Large intestine (tissue), 3 donors: ENCODE measurements at regions not wholly inside any gene's neighbourhood (a gene's known extent, or its start where the extent isn't known, plus 50 kb on each side); places are given as distances from the start of the nearest gene placed in this dataset.

Source experiments
- DNase-seq, 2 donors: peaks; one replicate each; pipeline versions ENCODE4 v3.0.0 to v3.0.0-alpha.2; 2013
- H3K27ac ChIP-seq: one replicate; pipeline ENCODE4 v1.5.1; 2013; ENCODE audit warnings: low read length
- H3K27me3 ChIP-seq: 2 replicates; pipeline ENCODE4 v1.6.1; 2013; ENCODE audit warnings: low read length; ENCODE audit not compliant: control insufficient read depth, insufficient read depth
- H3K36me3 ChIP-seq: 2 replicates; pipeline ENCODE4 v1.6.1; 2013; ENCODE audit warnings: low read length; ENCODE audit not compliant: control insufficient read depth, insufficient read depth
- H3K4me1 ChIP-seq: one replicate; pipeline ENCODE4 v1.6.1; 2013; ENCODE audit warnings: low read length; ENCODE audit not compliant: control insufficient read depth, insufficient read depth
- H3K4me3 ChIP-seq: one replicate; pipeline ENCODE4 v1.5.1; 2013; ENCODE audit warnings: low read length
- H3K9me3 ChIP-seq: one replicate; pipeline ENCODE4 v1.6.1; 2013; ENCODE audit warnings: mild to moderate bottlenecking, low read depth, low read length, moderate library complexity; ENCODE audit not compliant: control insufficient read depth
- WGBS: methylation state at CpG from one replicate; pipeline ENCODE4 v1.1.5; 2013; ENCODE audit warnings: low lambda C conversion rate; ENCODE audit not compliant: insufficient coverage; 5-methylcytosine and 5-hydroxymethylcytosine counted together

- no peaks in the 10 kb centered on the region for H3K36me3 ChIP-seq
- WGBS, result 50% methylated on average over 1 of the region's 3 CpGs
- H3K9me3 ChIP-seq, result no peaks in the 10 kb centered on the region
- H3K27me3 ChIP-seq, result no peaks in the 10 kb centered on the region
- H3K4me1 ChIP-seq, result no peaks in the 10 kb centered on the region
- no peak for DNase-seq
- no peak overlapping the region for H3K4me3 ChIP-seq
- H3K27ac ChIP-seq, result no peak overlapping the region
Observed at GRCh38 chr1:56284928-56285327, 294.4 kb downstream of the PLPP3 start.

- Histone ChIP-seq H3K27me3 (no peaks in the 10 kb centered on the region), H3K36me3 (no peaks in the 10 kb centered on the region), H3K4me3 (no peak overlapping the region), H3K9me3 (no peaks in the 10 kb centered on the region), H3K4me1 (no peaks in the 10 kb centered on the region), H3K27ac (no peak overlapping the region)
- DNase-seq, result no peak
- WGBS, result 73% methylated on average over 2 of the region's 3 CpGs
Observed at GRCh38 chr1:56278061-56278460, 301.3 kb downstream of the PLPP3 start.

- Histone ChIP-seq H3K27ac (no peak overlapping the region), H3K4me3 (no peak overlapping the region), H3K9me3 (no peaks in the 10 kb centered on the region), H3K4me1 (no peaks in the 10 kb centered on the region), H3K27me3 (no peaks in the 10 kb centered on the region), H3K36me3 (no peaks in the 10 kb centered on the region)
- WGBS, result 92% methylated on average over 1 of the region's 7 CpGs
- no peak for DNase-seq
Observed at GRCh38 chr1:56268519-56269140, 310.7 kb downstream of the PLPP3 start.

GRCh38 chr1:56267611-56268010 lies 311.8 kb downstream of the PLPP3 start:
- Histone ChIP-seq H3K27ac (no peak overlapping the region), H3K4me3 (no peak overlapping the region), H3K27me3 (no peaks in the 10 kb centered on the region), H3K36me3 (no peaks in the 10 kb centered on the region), H3K4me1 (no peaks in the 10 kb centered on the region), H3K9me3 (no peaks in the 10 kb centered on the region)
- WGBS, result 100% methylated on average over 2 of the region's 2 CpGs
- DNase-seq, result no peak

GRCh38 chr1:56266359-56266758 lies 313.0 kb downstream of the PLPP3 start:
- no peak for DNase-seq
- no peaks in the 10 kb centered on the region for H3K9me3 ChIP-seq
- no peaks in the 10 kb centered on the region for H3K27me3 ChIP-seq
- H3K4me1 ChIP-seq, result no peaks in the 10 kb centered on the region
- no peaks in the 10 kb centered on the region for H3K36me3 ChIP-seq
- 100% methylated on average over 3 of the region's 3 CpGs for WGBS
- H3K27ac ChIP-seq, result no peak overlapping the region
- no peak overlapping the region for H3K4me3 ChIP-seq

- Histone ChIP-seq H3K27ac (no peak overlapping the region), H3K36me3 (no peaks in the 10 kb centered on the region), H3K4me3 (no peak overlapping the region), H3K27me3 (no peaks in the 10 kb centered on the region), H3K4me1 (no peaks in the 10 kb centered on the region), H3K9me3 (no peaks in the 10 kb centered on the region)
- DNase-seq, result no peak
Observed at GRCh38 chr1:56265216-56265615, 314.1 kb downstream of the PLPP3 start.

GRCh38 chr1:56263908-56264307 lies 315.5 kb downstream of the PLPP3 start:
- WGBS, result no CpG with 5 or more reads among the region's 3 CpGs
- Histone ChIP-seq H3K27me3 (no peaks in the 10 kb centered on the region), H3K4me3 (no peak overlapping the region), H3K36me3 (no peaks in the 10 kb centered on the region), H3K27ac (no peak overlapping the region), H3K9me3 (no peaks in the 10 kb centered on the region), H3K4me1 (no peaks in the 10 kb centered on the region)
- DNase-seq, result no peak

GRCh38 chr1:56258371-56258770 lies 321.0 kb downstream of the PLPP3 start:
- Histone ChIP-seq H3K4me1 (no peaks in the 10 kb centered on the region), H3K27ac (no peak overlapping the region), H3K36me3 (no peaks in the 10 kb centered on the region), H3K9me3 (no peaks in the 10 kb centered on the region), H3K27me3 (no peaks in the 10 kb centered on the region), H3K4me3 (no peak overlapping the region)
- DNase-seq, result no peak
- no CpG with 5 or more reads among the region's 5 CpGs for WGBS

- H3K27ac ChIP-seq, result no peak overlapping the region
- WGBS, result 88% methylated on average over 1 of the region's 5 CpGs
- no peak overlapping the region for H3K4me3 ChIP-seq
- H3K9me3 ChIP-seq, result no peaks in the 10 kb centered on the region
- no peaks in the 10 kb centered on the region for H3K36me3 ChIP-seq
- H3K4me1 ChIP-seq, result no peaks in the 10 kb centered on the region
- DNase-seq, result no peak
- H3K27me3 ChIP-seq, result no peaks in the 10 kb centered on the region
Observed at GRCh38 chr1:56257726-56258125, 321.6 kb downstream of the PLPP3 start.

GRCh38 chr1:56256153-56257000 lies 323.0 kb downstream of the PLPP3 start:
- H3K27me3 ChIP-seq, result no peaks in the 10 kb centered on the region
- H3K4me3 ChIP-seq, result no peak overlapping the region
- no peak overlapping the region for H3K27ac ChIP-seq
- DNase-seq, result no peak
- H3K9me3 ChIP-seq, result no peaks in the 10 kb centered on the region
- H3K4me1 ChIP-seq, result no peaks in the 10 kb centered on the region
- WGBS, result 75% methylated on average over 1 of the region's 4 CpGs
- no peaks in the 10 kb centered on the region for H3K36me3 ChIP-seq
